GF-D8 (cell line): ENCODE measurements at regions not wholly inside any gene's neighbourhood (a gene's known extent, or its start where the extent isn't known, plus 50 kb on each side); places are given as distances from the start of the nearest gene placed in this dataset.

Experiments used
- DNase-seq: peaks from one replicate; lab custom pipeline; 2025; lab: John Stamatoyannopoulos, UW

- DNase-seq, result no peak
Observed at GRCh38 chr11:134554106-134554505, 142.1 kb upstream of the B3GAT1 start.

GRCh38 chr11:134552749-134553148 lies 140.7 kb upstream of the B3GAT1 start:
- no peak for DNase-seq

- DNase-seq, result no peak
Observed at GRCh38 chr11:134545521-134545920, 133.5 kb upstream of the B3GAT1 start.

- DNase-seq, result no peak
Observed at GRCh38 chr11:134544095-134544815, 132.2 kb upstream of the B3GAT1 start.

GRCh38 chr11:134543645-134544044 lies 131.6 kb upstream of the B3GAT1 start:
- DNase-seq, result no peak

GRCh38 chr11:134543241-134543640 lies 131.2 kb upstream of the B3GAT1 start:
- DNase-seq, result no peak

- DNase-seq, result no peak
Observed at GRCh38 chr11:134542401-134543165, 130.5 kb upstream of the B3GAT1 start.

GRCh38 chr11:134541951-134542350 lies 129.9 kb upstream of the B3GAT1 start:
- no peak for DNase-seq

- DNase-seq, result no peak
Observed at GRCh38 chr11:134541355-134541754, 129.3 kb upstream of the B3GAT1 start.

- no peak for DNase-seq
Observed at GRCh38 chr11:134539285-134539684, 127.2 kb upstream of the B3GAT1 start.

GRCh38 chr11:134538742-134539141 lies 126.7 kb upstream of the B3GAT1 start:
- no peak for DNase-seq

- no peak for DNase-seq
Observed at GRCh38 chr11:134537941-134538340, 125.9 kb upstream of the B3GAT1 start.

- DNase-seq, result no peak
Observed at GRCh38 chr11:134537296-134537695, 125.3 kb upstream of the B3GAT1 start.

GRCh38 chr11:134536677-134537076 lies 124.6 kb upstream of the B3GAT1 start:
- DNase-seq, result no peak

- no peak for DNase-seq
Observed at GRCh38 chr11:134536219-134536618, 124.2 kb upstream of the B3GAT1 start.

GRCh38 chr11:134535029-134536025 lies 123.3 kb upstream of the B3GAT1 start:
- DNase-seq, result no peak

- DNase-seq, result no peak
Observed at GRCh38 chr11:134533511-134533910, 121.5 kb upstream of the B3GAT1 start.

- DNase-seq, result no peak
Observed at GRCh38 chr11:134532921-134533421, 120.9 kb upstream of the B3GAT1 start.

GRCh38 chr11:134532131-134532920 lies 120.3 kb upstream of the B3GAT1 start:
- DNase-seq, result no peak

- DNase-seq, result no peak
Observed at GRCh38 chr11:134531327-134532130, 119.5 kb upstream of the B3GAT1 start.
